ENCODE measurements at regions not wholly inside any gene's neighbourhood (a gene's known extent, or its start where the extent isn't known, plus 50 kb on each side); places are given as distances from the start of the nearest gene placed in this dataset.

- peak overlapping the region; percentile 0 for H3K27ac ChIP-seq (ENCODE audit: low read length)
- Mint-ChIP-seq H3K9me3 (no peaks in the 10 kb centered on the region), H3K27me3 (no peaks in the 10 kb centered on the region), H3K4me1 (peaks cover 57 to 58% (median 58%) of the 10 kb centered on the region in 3 donors), H3K36me3 (no peaks in the 10 kb centered on the region), H3K4me3 (peak overlapping the region; percentile 1 to 54 (median 50)), H3K27ac (peak overlapping the region; percentile 83 to 95)
- DNase-seq (peak; percentile 88 to 97 (median 94)), ATAC-seq (replicated peaks in 1 of 4) (peak; percentile 49 to 72 (median 68))
- ChIA-PET POLR2A (interaction anchor here (0.5 to 1.3 kb wide), 8 partner anchors 16 to 218 kb away, joined by 3 to 4 read pairs (median 3); no protein-coding TSS in a partner anchor), CTCF (interaction anchor here (0.5 to 5.6 kb wide), 69 partner anchors 11 to 1078 kb away, joined by 3 to 195 read pairs (median 5); partner anchors contain the start of genes TM9SF2 (in 2 of the 2), GPR18 (in 1 of the 2), GPR183 (in 1 of the 2) and UBAC2 (in 1 of the 2))
- no peaks in the 10 kb centered on the region for H3K36me3 ChIP-seq (ENCODE audit: control insufficient read depth in 2 of 2, extremely low read depth in 1 of 2, insufficient read depth in 1 of 2, low read length in 1 of 2)
- H3K27me3 ChIP-seq (replicated peaks in 1 of 2; ENCODE audit: control insufficient read depth in 2 of 2, extremely low read depth in 1 of 2, insufficient read depth in 2 of 2, low read length in 1 of 2) = peaks cover 0 to 5% of the 10 kb centered on the region in 2 experiments
- WGBS (ENCODE audit: insufficient coverage) = 7% methylated on average over 20 of the region's 27 CpGs
- H3K4me3 ChIP-seq (ENCODE audit: control insufficient read depth in 1 of 2, extremely low read depth in 1 of 2, low read length in 1 of 2) = peak overlapping the region in 1 of 2 donors; percentile 34
- H3K9me3 ChIP-seq = no peaks in the 10 kb centered on the region
- H3K4me1 ChIP-seq (ENCODE audit: control insufficient read depth in 1 of 2, extremely low read depth in 1 of 2, insufficient read depth in 2 of 2, low read length in 2 of 2) = peaks cover 46 to 52% of the 10 kb centered on the region in 2 experiments
Observed at GRCh38 chr13:99436686-99437416, 64.4 kb upstream of the TM9SF2 start.

GRCh38 chr13:99439048-99439447 lies 62.2 kb upstream of the TM9SF2 start:
- H3K4me3 Mint-ChIP-seq = no peak overlapping the region
- H3K4me1 Mint-ChIP-seq = peaks cover 36 to 37% (median 36%) of the 10 kb centered on the region in 3 donors
- ATAC-seq (replicated peaks in 1 of 4) (no peak), DNase-seq (no peak)
- Histone ChIP-seq H3K4me3 (ENCODE audit: control insufficient read depth in 1 of 2, extremely low read depth in 1 of 2, low read length in 1 of 2) (no peak overlapping the region), H3K4me1 (ENCODE audit: control insufficient read depth in 1 of 2, extremely low read depth in 1 of 2, insufficient read depth in 2 of 2, low read length in 2 of 2) (peaks cover 28 to 30% of the 10 kb centered on the region in 2 experiments), H3K27ac (ENCODE audit: low read length) (no peak overlapping the region), H3K36me3 (ENCODE audit: control insufficient read depth in 2 of 2, extremely low read depth in 1 of 2, insufficient read depth in 1 of 2, low read length in 1 of 2) (no peaks in the 10 kb centered on the region), H3K27me3 (replicated peaks in 1 of 2; ENCODE audit: control insufficient read depth in 2 of 2, extremely low read depth in 1 of 2, insufficient read depth in 2 of 2, low read length in 1 of 2) (peaks cover 0 to 5% of the 10 kb centered on the region in 2 experiments), H3K9me3 (no peaks in the 10 kb centered on the region)
- CTCF ChIA-PET = interaction anchor here (0.5 to 2.3 kb wide), 10 partner anchors 18 to 267 kb away, joined by 3 to 16 read pairs (median 4); no protein-coding TSS in a partner anchor
- 84% methylated on average over 7 of the region's 7 CpGs for WGBS (ENCODE audit: insufficient coverage)
- no peaks in the 10 kb centered on the region for H3K27me3 Mint-ChIP-seq
- no peak overlapping the region for H3K27ac Mint-ChIP-seq
- H3K36me3 Mint-ChIP-seq = no peaks in the 10 kb centered on the region
- H3K9me3 Mint-ChIP-seq = no peaks in the 10 kb centered on the region
- POLR2A ChIA-PET = no interaction called here

GRCh38 chr13:99439850-99440604 lies 61.2 kb upstream of the TM9SF2 start:
- ChIA-PET POLR2A (interaction anchor here in 1 of 2 donors (0.6 to 0.9 kb wide), 2 partner anchors 15 to 1146 kb away, joined by 3 to 4 read pairs; no protein-coding TSS in a partner anchor), CTCF (interaction anchor here (0.5 to 2.3 kb wide), 23 partner anchors 10 to 268 kb away, joined by 3 to 16 read pairs (median 3); no protein-coding TSS in a partner anchor)
- H3K4me3 Mint-ChIP-seq = no peak overlapping the region
- 78% methylated on average over 7 of the region's 11 CpGs for WGBS (ENCODE audit: insufficient coverage)
- H3K27me3 Mint-ChIP-seq = no peaks in the 10 kb centered on the region
- Histone ChIP-seq H3K27me3 (replicated peaks in 1 of 2; ENCODE audit: control insufficient read depth in 2 of 2, extremely low read depth in 1 of 2, insufficient read depth in 2 of 2, low read length in 1 of 2) (peaks cover 0 to 5% of the 10 kb centered on the region in 2 experiments), H3K4me1 (ENCODE audit: control insufficient read depth in 1 of 2, extremely low read depth in 1 of 2, insufficient read depth in 2 of 2, low read length in 2 of 2) (peaks cover 18 to 21% of the 10 kb centered on the region in 2 experiments), H3K4me3 (ENCODE audit: control insufficient read depth in 1 of 2, extremely low read depth in 1 of 2, low read length in 1 of 2) (no peak overlapping the region), H3K27ac (ENCODE audit: low read length) (no peak overlapping the region), H3K9me3 (no peaks in the 10 kb centered on the region), H3K36me3 (ENCODE audit: control insufficient read depth in 2 of 2, extremely low read depth in 1 of 2, insufficient read depth in 1 of 2, low read length in 1 of 2) (no peaks in the 10 kb centered on the region)
- H3K9me3 Mint-ChIP-seq = no peaks in the 10 kb centered on the region
- H3K4me1 Mint-ChIP-seq = peaks cover 28 to 29% (median 28%) of the 10 kb centered on the region in 3 donors
- DNase-seq (peak in 1 of 35 experiments; percentile 20), ATAC-seq (replicated peaks in 1 of 4) (no peak)
- H3K27ac Mint-ChIP-seq = no peak overlapping the region
- no peaks in the 10 kb centered on the region for H3K36me3 Mint-ChIP-seq

- Histone ChIP-seq H3K27ac (ENCODE audit: low read length) (no peak overlapping the region), H3K27me3 (replicated peaks in 1 of 2; ENCODE audit: control insufficient read depth in 2 of 2, extremely low read depth in 1 of 2, insufficient read depth in 2 of 2, low read length in 1 of 2) (peaks cover 0 to 5% of the 10 kb centered on the region in 2 experiments), H3K9me3 (no peaks in the 10 kb centered on the region), H3K36me3 (ENCODE audit: control insufficient read depth in 2 of 2, extremely low read depth in 1 of 2, insufficient read depth in 1 of 2, low read length in 1 of 2) (no peaks in the 10 kb centered on the region), H3K4me1 (ENCODE audit: control insufficient read depth in 1 of 2, extremely low read depth in 1 of 2, insufficient read depth in 2 of 2, low read length in 2 of 2) (peaks cover 0 to 2% of the 10 kb centered on the region in 2 experiments), H3K4me3 (ENCODE audit: control insufficient read depth in 1 of 2, extremely low read depth in 1 of 2, low read length in 1 of 2) (no peak overlapping the region)
- Mint-ChIP-seq H3K27ac (no peak overlapping the region), H3K4me3 (no peak overlapping the region), H3K27me3 (no peaks in the 10 kb centered on the region), H3K9me3 (no peaks in the 10 kb centered on the region), H3K36me3 (no peaks in the 10 kb centered on the region), H3K4me1 (peaks cover 5 to 7% (median 7%) of the 10 kb centered on the region in 3 donors)
- ChIA-PET CTCF (interaction anchor here (0.6 to 2.3 kb wide), 9 partner anchors 60 to 281 kb away, joined by 3 to 12 read pairs (median 4); no protein-coding TSS in a partner anchor), POLR2A (interaction anchor here in 1 of 2 donors (0.6 to 0.7 kb wide), 2 partner anchors 64 to 141 kb away, joined by 3 read pairs; no protein-coding TSS in a partner anchor)
- 50% methylated on average over 4 of the region's 7 CpGs for WGBS (ENCODE audit: insufficient coverage)
- ATAC-seq (replicated peaks in 1 of 4) (peak in 3 of 4 experiments; percentile 53 to 76 (median 71)), DNase-seq (peak in 25 of 35 experiments; percentile 23 to 81 (median 44))
Observed at GRCh38 chr13:99442273-99442895, 58.9 kb upstream of the TM9SF2 start.

- H3K4me3 ChIP-seq (ENCODE audit: control insufficient read depth in 1 of 2, extremely low read depth in 1 of 2, low read length in 1 of 2) = no peak overlapping the region
- no peaks in the 10 kb centered on the region for H3K36me3 Mint-ChIP-seq
- peaks cover 0 to under 1% of the 10 kb centered on the region in 2 donors for H3K27me3 Mint-ChIP-seq
- CTCF ChIA-PET = interaction anchor here (0.6 to 1.2 kb wide), 11 partner anchors 56 to 370 kb away, joined by 3 to 7 read pairs (median 4); no protein-coding TSS in a partner anchor
- 94% methylated on average over 3 of the region's 9 CpGs for WGBS (ENCODE audit: insufficient coverage)
- H3K36me3 ChIP-seq (ENCODE audit: control insufficient read depth in 2 of 2, extremely low read depth in 1 of 2, insufficient read depth in 1 of 2, low read length in 1 of 2) = no peaks in the 10 kb centered on the region
- ATAC-seq (replicated peaks in 1 of 4) (no peak), DNase-seq (no peak)
- H3K27ac ChIP-seq (ENCODE audit: low read length) = no peak overlapping the region
- H3K9me3 ChIP-seq = no peaks in the 10 kb centered on the region
- H3K4me1 Mint-ChIP-seq = peaks cover 0 to 2% (median 0%) of the 10 kb centered on the region in 3 donors
- no peak overlapping the region for H3K4me3 Mint-ChIP-seq
- no peaks in the 10 kb centered on the region for H3K9me3 Mint-ChIP-seq
- no peak overlapping the region for H3K27ac Mint-ChIP-seq
- POLR2A ChIA-PET = interaction anchor here (0.7 kb wide), 2 partner anchors 38 to 1237 kb away, joined by 4 to 8 read pairs; no protein-coding TSS in a partner anchor
- H3K27me3 ChIP-seq (replicated peaks in 1 of 2; ENCODE audit: control insufficient read depth in 2 of 2, extremely low read depth in 1 of 2, insufficient read depth in 2 of 2, low read length in 1 of 2) = no peaks in the 10 kb centered on the region
- H3K4me1 ChIP-seq (ENCODE audit: control insufficient read depth in 1 of 2, extremely low read depth in 1 of 2, insufficient read depth in 2 of 2, low read length in 2 of 2) = no peaks in the 10 kb centered on the region
Observed at GRCh38 chr13:99446242-99446641, 55.0 kb upstream of the TM9SF2 start.

All from T-cell (primary cell).